ENCODE measurements at regions not wholly inside any gene's neighbourhood (a gene's known extent, or its start where the extent isn't known, plus 50 kb on each side); places are given as distances from the start of the nearest gene placed in this dataset.
A peak's percentile ranks its signal among the peaks of the same experiment; 100 is the strongest.

- H3K4me3 ChIP-seq (ENCODE audit: low read depth, low read length), result no peak overlapping the region
- TF ChIP-seq CTCF (IDR thresholded peaks at IDR 0.05; ENCODE audit: insufficient read depth, low read depth, low read length, missing control alignments), result no peak
- no peak for DNase-seq (ENCODE audit: low read depth)
Measured at GRCh38 chr18:46414863-46415262, 242.2 kb downstream of the LOXHD1 start.

- no peak for DNase-seq (ENCODE audit: low read depth)
- H3K4me3 ChIP-seq (ENCODE audit: low read depth, low read length), result no peak overlapping the region
- no peak for TF ChIP-seq CTCF (IDR thresholded peaks at IDR 0.05; ENCODE audit: insufficient read depth, low read depth, low read length, missing control alignments)
Measured at GRCh38 chr18:46415532-46416252, 241.3 kb downstream of the LOXHD1 start.

- peak; percentile 56 for DNase-seq (ENCODE audit: low read depth)
Measured at GRCh38 chr18:46416706-46417638, 240.0 kb downstream of the LOXHD1 start.

GRCh38 chr18:46418663-46419260, 238.3 kb downstream of the LOXHD1 start:
- TF ChIP-seq CTCF (IDR thresholded peaks at IDR 0.05; ENCODE audit: insufficient read depth, low read depth, low read length, missing control alignments), result no peak
- no peak overlapping the region for H3K4me3 ChIP-seq (ENCODE audit: low read depth, low read length)
- DNase-seq (ENCODE audit: low read depth), result peak; percentile 20

More at GRCh38 chr18:46416706-46417638, 240.0 kb downstream of the LOXHD1 start:
- TF ChIP-seq CTCF (IDR thresholded peaks at IDR 0.05; ENCODE audit: insufficient read depth, low read depth, low read length, missing control alignments), result no peak
- H3K4me3 ChIP-seq (ENCODE audit: low read depth, low read length), result no peak overlapping the region

- DNase-seq (ENCODE audit: low read depth), result peak; percentile 46
- no peak overlapping the region for H3K4me3 ChIP-seq (ENCODE audit: low read depth, low read length)
- no peak for TF ChIP-seq CTCF (IDR thresholded peaks at IDR 0.05; ENCODE audit: insufficient read depth, low read depth, low read length, missing control alignments)
Measured at GRCh38 chr18:46419391-46420141, 237.5 kb downstream of the LOXHD1 start.

GRCh38 chr18:46421973-46422551, 235.0 kb downstream of the LOXHD1 start:
- no peak overlapping the region for H3K4me3 ChIP-seq (ENCODE audit: low read depth, low read length)
- no peak for TF ChIP-seq CTCF (IDR thresholded peaks at IDR 0.05; ENCODE audit: insufficient read depth, low read depth, low read length, missing control alignments)
- peak; percentile 18 for DNase-seq (ENCODE audit: low read depth)
